GM18505 (cell line): ENCODE measurements at regions not wholly inside any gene's neighbourhood (a gene's known extent, or its start where the extent isn't known, plus 50 kb on each side); places are given as distances from the start of the nearest gene placed in this dataset.

ENCODE experiments used
- ATAC-seq: cut with Tn5 transposase; IDR thresholded peaks from one replicate; pipeline ENCODE4 v1.9.1; 2021; ENCODE audit not compliant: unreplicated experiment
- POLR2A ChIP-seq: IDR thresholded peaks from 4 replicates; pipeline ENCODE4 v1.6.1; 2011; ENCODE audit warnings: borderline replicate concordance; ENCODE audit not compliant: insufficient read depth, insufficient read length; ENCODE audit errors: extremely low read depth

GRCh38 chr7:24341691-24342413 lies 57.9 kb downstream of the NPY start:
- no peak for TF ChIP-seq POLR2A
- ATAC-seq = no peak

GRCh38 chr7:24343614-24344013 lies 59.6 kb downstream of the NPY start:
- TF ChIP-seq POLR2A = no peak
- no peak for ATAC-seq

- TF ChIP-seq POLR2A = no peak
- no peak for ATAC-seq
Measured at GRCh38 chr7:24346129-24346528, 62.1 kb downstream of the NPY start.

- no peak for ATAC-seq
- TF ChIP-seq POLR2A = no peak
Measured at GRCh38 chr7:24346716-24347115, 62.7 kb downstream of the NPY start.

GRCh38 chr7:24349339-24349738 lies 65.3 kb downstream of the NPY start:
- ATAC-seq = no peak
- no peak for TF ChIP-seq POLR2A

- TF ChIP-seq POLR2A = no peak
- no peak for ATAC-seq
Measured at GRCh38 chr7:24354456-24354855, 70.5 kb downstream of the NPY start.

- no peak for TF ChIP-seq POLR2A
- no peak for ATAC-seq
Measured at GRCh38 chr7:24356718-24357386, 72.9 kb downstream of the NPY start.

GRCh38 chr7:24361001-24361400 lies 77.0 kb downstream of the NPY start:
- no peak for ATAC-seq
- no peak for TF ChIP-seq POLR2A

- TF ChIP-seq POLR2A = no peak
- ATAC-seq = no peak
Measured at GRCh38 chr7:24365606-24366005, 81.6 kb downstream of the NPY start.

- ATAC-seq = no peak
- TF ChIP-seq POLR2A = no peak
Measured at GRCh38 chr7:24366876-24367275, 82.9 kb downstream of the NPY start.

- no peak for ATAC-seq
- no peak for TF ChIP-seq POLR2A
Measured at GRCh38 chr7:24368161-24368560, 84.2 kb downstream of the NPY start.

- TF ChIP-seq POLR2A = no peak
- no peak for ATAC-seq
Measured at GRCh38 chr7:24370541-24370940, 86.6 kb downstream of the NPY start.

- no peak for ATAC-seq
Measured at GRCh38 chr7:24372961-24373955, 89.3 kb downstream of the NPY start.

More at GRCh38 chr7:24372961-24373955, 89.3 kb downstream of the NPY start:
- no peak for TF ChIP-seq POLR2A
